Keratinocyte (primary cell): ENCODE measurements at regions not wholly inside any gene's neighbourhood (a gene's known extent, or its start where the extent isn't known, plus 50 kb on each side); places are given as distances from the start of the nearest gene placed in this dataset.

Experiments used
- DNase-seq: peaks from one replicate; pipeline ENCODE4 v3.0.0-alpha.2; 2011; ENCODE audit warnings: low read depth, missing footprints, low spot score
- FAIRE-seq: peaks from 2 replicates; lab custom pipeline; 2011; peaks lifted over from hg19 to GRCh38; lab: Jason Lieb, UNC
- H2AFZ ChIP-seq: 2 replicates; pipeline ENCODE4 v1.6.0; 2012; ENCODE audit warnings: low read length, control low read depth, inconsistent platforms; ENCODE audit not compliant: control insufficient read depth
- H3K27ac ChIP-seq: 2 replicates; pipeline ENCODE4 v1.5.1; 2011; ENCODE audit warnings: low read length; ENCODE audit not compliant: control insufficient read depth, insufficient read depth
- H3K27me3 ChIP-seq: 3 replicates; pipeline ENCODE4 v1.6.0; 2011; ENCODE audit warnings: low read length; ENCODE audit not compliant: control insufficient read depth, insufficient read depth; ENCODE audit errors: extremely low read depth
- H3K36me3 ChIP-seq, 2 experiments: 2 replicates in 1 of 2; 3 replicates in 1 of 2; pipeline ENCODE4 v1.5.1; 2011; ENCODE audit warnings: low read length in 2 of 2, mild to moderate bottlenecking in 1 of 2; ENCODE audit not compliant: control insufficient read depth in 2 of 2, insufficient read depth in 2 of 2; ENCODE audit errors: extremely low read depth in 1 of 2
- H3K4me1 ChIP-seq: 3 replicates; pipeline ENCODE4 v1.5.1; 2011; ENCODE audit warnings: low read length; ENCODE audit not compliant: control insufficient read depth, insufficient read depth; ENCODE audit errors: extremely low read depth
- H3K4me2 ChIP-seq: 3 replicates; pipeline ENCODE4 v1.6.0; 2011; ENCODE audit warnings: low read depth, low read length; ENCODE audit not compliant: control insufficient read depth, insufficient read depth; ENCODE audit errors: extremely low read depth
- H3K4me3 ChIP-seq, 3 experiments: fragments of 200-600 bp in 1 of 3; sonication (generic) in 1 of 3; 2 replicates in 2 of 3; 3 replicates in 1 of 3; pipeline ENCODE4 v1.5.1; 2011 to 2016; ENCODE audit warnings: low read length in 3 of 3, mild to moderate bottlenecking in 3 of 3, control low read depth in 2 of 3, inconsistent platforms in 1 of 3, low read depth in 1 of 3, mixed read lengths in 1 of 3, mixed run types in 1 of 3, moderate library complexity in 1 of 3; ENCODE audit not compliant: control insufficient read depth in 2 of 3, insufficient read depth in 2 of 3; ENCODE audit errors: extremely low read depth in 1 of 3
- H3K79me2 ChIP-seq: 2 replicates; pipeline ENCODE4 v1.6.0; 2012; ENCODE audit warnings: low read length; ENCODE audit not compliant: control insufficient read depth, insufficient read depth
- H3K9ac ChIP-seq: 3 replicates; pipeline ENCODE4 v1.6.0; 2011; ENCODE audit warnings: low read length; ENCODE audit not compliant: control insufficient read depth, insufficient read depth; ENCODE audit errors: extremely low read depth
- H3K9me1 ChIP-seq: 3 replicates; pipeline ENCODE4 v1.6.0; 2011; ENCODE audit warnings: low read length; ENCODE audit not compliant: control insufficient read depth, insufficient read depth; ENCODE audit errors: extremely low read depth
- H3K9me3 ChIP-seq: 2 replicates; pipeline ENCODE4 v1.5.1; 2012; ENCODE audit warnings: low read depth, low read length; ENCODE audit not compliant: control insufficient read depth
- H4K20me1 ChIP-seq: 3 replicates; pipeline ENCODE4 v1.6.0; 2011; ENCODE audit warnings: low read length; ENCODE audit not compliant: control insufficient read depth, insufficient read depth; ENCODE audit errors: extremely low read depth
- CTCF ChIP-seq, 3 experiments: IDR thresholded peaks in 1 of 3; conservative IDR thresholded peaks in 1 of 3; optimal IDR thresholded peaks in 1 of 3; 2 replicates in 2 of 3; 3 replicates in 1 of 3; pipeline versions ENCODE3 to v1.5.1; 2011; ENCODE audit warnings: low read length in 3 of 3, mild to moderate bottlenecking in 3 of 3, moderate library complexity in 2 of 3, control low read depth in 1 of 3, inconsistent platforms in 1 of 3; ENCODE audit not compliant: insufficient read depth in 2 of 3; ENCODE audit errors: extremely low read depth in 1 of 3
- EZH2 ChIP-seq: IDR thresholded peaks from one replicate; pipeline ENCODE4 v1.6.1; 2012; ENCODE audit warnings: inconsistent platforms, mild to moderate bottlenecking, low read length, moderate library complexity
- dilution Hi-C: fragments of 300-500 bp; cut with MboI; formaldehyde crosslinking; loops from one replicate; pipeline ENCODE4 v1.7.0; 2020; ENCODE audit warnings: low sequenced_read_pairs; ENCODE audit not compliant: extremely low pct_ligation_motif_present

DNA sequence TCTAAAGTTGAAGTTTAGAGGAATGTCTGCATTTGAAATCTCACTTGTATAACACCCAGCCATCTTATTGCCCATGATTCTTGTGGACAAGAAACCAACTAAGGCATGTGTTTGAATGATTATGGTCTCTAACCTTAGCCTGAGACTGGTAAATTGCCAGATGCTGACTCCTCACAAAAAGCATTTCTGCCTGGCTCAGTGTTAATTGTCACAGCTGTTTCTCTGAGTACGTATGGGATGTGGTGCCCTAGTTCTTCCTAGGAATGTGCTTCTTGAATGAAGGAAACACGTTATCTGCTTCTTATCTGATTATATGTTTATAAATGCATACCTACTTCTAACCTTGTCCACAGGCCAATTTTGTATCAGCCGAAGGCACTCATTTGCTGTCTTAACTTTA is 63.1 kb upstream of the NDP start:
- Histone ChIP-seq H3K79me2 (no peaks in the 10 kb centered on the region), H4K20me1 (no peaks in the 10 kb centered on the region), H3K9me1 (no peaks in the 10 kb centered on the region), H3K27me3 (no peaks in the 10 kb centered on the region), H3K36me3 (no peaks in the 10 kb centered on the region), H2AFZ (no peak overlapping the region), H3K4me1 (peaks cover 6% of the 10 kb centered on the region), H3K4me2 (peak overlapping the region; percentile 8), H3K9me3 (no peaks in the 10 kb centered on the region), H3K4me3 (no peak overlapping the region), H3K27ac (no peak overlapping the region), H3K9ac (no peak overlapping the region)
- FAIRE-seq (peak; percentile 75), DNase-seq (no peak)
- dilution Hi-C loops, result no loop called here
- TF ChIP-seq CTCF (optimal IDR thresholded peaks at IDR 0.05 in 1 of 3, IDR thresholded peaks at IDR 0.05 in 1 of 3, conservative IDR thresholded peaks at IDR 0.05 in 1 of 3; ENCODE audit: extremely low read depth in 1 of 3, insufficient read depth in 2 of 3, low read length in 3 of 3) (no peak), EZH2 (no peak)

GRCh38 chrX:44035571-44035970 is 62.4 kb upstream of the NDP start:
- no peaks in the 10 kb centered on the region for H3K79me2 ChIP-seq

More at GRCh38 chrX:44035571-44035970, 62.4 kb upstream of the NDP start:
- FAIRE-seq (no peak), DNase-seq (no peak)
- H4K20me1 ChIP-seq, result no peaks in the 10 kb centered on the region
- peaks cover 6% of the 10 kb centered on the region for H3K4me1 ChIP-seq
- H3K27me3 ChIP-seq, result no peaks in the 10 kb centered on the region
- dilution Hi-C loops, result no loop called here
- H3K27ac ChIP-seq, result no peak overlapping the region
- no peaks in the 10 kb centered on the region for H3K36me3 ChIP-seq
- H3K4me3 ChIP-seq, result no peak overlapping the region
- H3K4me2 ChIP-seq, result no peak overlapping the region
- H3K9me3 ChIP-seq, result no peaks in the 10 kb centered on the region
- no peak overlapping the region for H3K9ac ChIP-seq
- TF ChIP-seq CTCF (optimal IDR thresholded peaks at IDR 0.05 in 1 of 3, IDR thresholded peaks at IDR 0.05 in 1 of 3, conservative IDR thresholded peaks at IDR 0.05 in 1 of 3; ENCODE audit: extremely low read depth in 1 of 3, insufficient read depth in 2 of 3, low read length in 3 of 3) (no peak), EZH2 (no peak)
- no peaks in the 10 kb centered on the region for H3K9me1 ChIP-seq
- H2AFZ ChIP-seq, result no peak overlapping the region
